Endothelial cell of umbilical vein (primary cell): ENCODE measurements at regions not wholly inside any gene's neighbourhood (a gene's known extent, or its start where the extent isn't known, plus 50 kb on each side); places are given as distances from the start of the nearest gene placed in this dataset.

Experiments used
- BruUV-seq: library from RNA; stranded (reverse); fragments of 400-500 nt; replicated peaks from 2 replicates; lab custom pipeline; 2021; lab: Mats Ljungman, UMichigan
- CTCF ChIA-PET: fragments of 300-600, 350-600 bp; sonication (Branson Sonifier 250); formaldehyde crosslinking; loops from one replicate; lab custom pipeline; 2021; ENCODE audit warnings: antibody characterized with exemption, inconsistent platforms; lab: Charles Lee
- POLR2A ChIA-PET: fragments of 300-600, 350-600 bp; sonication (Branson Sonifier 250); formaldehyde crosslinking; loops from one replicate; lab custom pipeline; 2021; ENCODE audit warnings: antibody characterized with exemption, inconsistent platforms; lab: Charles Lee
- DNase-seq: peaks from one replicate; pipeline ENCODE4 v3.0.0-alpha.2; 2011; ENCODE audit warnings: low read depth, low spot score
- FAIRE-seq: peaks from 2 replicates; lab custom pipeline; 2011; peaks lifted over from hg19 to GRCh38; lab: Jason Lieb, UNC
- H2AFZ ChIP-seq: 2 replicates; pipeline ENCODE4 v1.6.0; 2012; ENCODE audit warnings: low read depth, low read length, control low read depth, inconsistent platforms
- H3K27ac ChIP-seq: 2 replicates; pipeline ENCODE4 v1.5.1; 2011; ENCODE audit warnings: low read depth, mild to moderate bottlenecking, control low read depth, low read length, moderate library complexity; ENCODE audit not compliant: insufficient read depth
- H3K27me3 ChIP-seq, 2 experiments: 2 replicates each; pipeline versions ENCODE4 v1.6.0 to v1.6.1; 2011; ENCODE audit warnings: low read length in 2 of 2, mixed read lengths in 1 of 2; ENCODE audit not compliant: control insufficient read depth in 2 of 2, insufficient read depth in 2 of 2
- H3K36me3 ChIP-seq, 2 experiments: 2 replicates in 1 of 2; 3 replicates in 1 of 2; pipeline ENCODE4 v1.5.1; 2011; ENCODE audit warnings: low read length in 2 of 2, mild to moderate bottlenecking in 1 of 2, moderate library complexity in 1 of 2; ENCODE audit not compliant: control insufficient read depth in 2 of 2, insufficient read depth in 2 of 2; ENCODE audit errors: extremely low read depth in 1 of 2
- H3K4me1 ChIP-seq: 3 replicates; pipeline ENCODE4 v1.5.1; 2011; ENCODE audit warnings: mild to moderate bottlenecking, low read length; ENCODE audit not compliant: control insufficient read depth, insufficient read depth; ENCODE audit errors: extremely low read depth
- H3K4me2 ChIP-seq: 2 replicates; pipeline ENCODE4 v1.6.1; 2011; ENCODE audit warnings: low read length, control low read depth, mixed read lengths; ENCODE audit not compliant: insufficient read depth
- H3K4me3 ChIP-seq, 3 experiments: fragments of 200-600 bp in 1 of 3; sonication (generic), shearing (Covaris generic) in 1 of 3; replicated peaks in 1 of 3; 2 replicates each; pipeline ENCODE4 v1.5.1; 2011 to 2016; ENCODE audit warnings: control low read depth in 3 of 3, low read length in 3 of 3, mild to moderate bottlenecking in 2 of 3, inconsistent platforms in 1 of 3, low read depth in 1 of 3, moderate library complexity in 1 of 3; ENCODE audit not compliant: insufficient read depth in 1 of 3
- H3K79me2 ChIP-seq: 2 replicates; pipeline ENCODE4 v1.6.0; 2012; ENCODE audit warnings: low read length, inconsistent platforms; ENCODE audit not compliant: control insufficient read depth, insufficient read depth
- H3K9ac ChIP-seq: replicated peaks from 2 replicates; pipeline ENCODE3; 2011; ENCODE audit warnings: low read length, control low read depth; ENCODE audit not compliant: insufficient read depth; ENCODE audit errors: extremely low read depth
- H3K9me1 ChIP-seq: replicated peaks from 3 replicates; pipeline ENCODE4 v1.6.0; 2011; ENCODE audit warnings: mild to moderate bottlenecking, low read length; ENCODE audit not compliant: control insufficient read depth, insufficient read depth; ENCODE audit errors: extremely low read depth
- H3K9me3 ChIP-seq: replicated peaks from 2 replicates; pipeline ENCODE4 v1.5.1; 2012; ENCODE audit warnings: low read length, inconsistent platforms; ENCODE audit not compliant: control insufficient read depth, insufficient read depth
- H4K20me1 ChIP-seq: replicated peaks from 2 replicates; pipeline ENCODE3; 2011; ENCODE audit warnings: mild to moderate bottlenecking, low read length; ENCODE audit not compliant: control insufficient read depth, insufficient read depth; ENCODE audit errors: extremely low read depth
- CTCF ChIP-seq, 2 donors: IDR thresholded peaks; 1 replicate in 1 of 2; 2 replicates in 1 of 2; pipeline ENCODE4 v1.5.1; 2011; ENCODE audit warnings: low read length in 2 of 2, mild to moderate bottlenecking in 2 of 2, moderate library complexity in 2 of 2, control low read depth in 1 of 2, inconsistent platforms in 1 of 2, low read depth in 1 of 2; ENCODE audit not compliant: insufficient read depth in 1 of 2; ENCODE audit errors: extremely low read depth in 1 of 2
- EZH2 ChIP-seq: IDR thresholded peaks from 2 replicates; pipeline ENCODE4 v1.6.1; 2012; ENCODE audit warnings: borderline replicate concordance, low read depth, mild to moderate bottlenecking, moderate library complexity, low read length, inconsistent platforms; ENCODE audit not compliant: severe bottlenecking
- FOS ChIP-seq: IDR thresholded peaks from 2 replicates; pipeline ENCODE4 v1.6.1; 2011; ENCODE audit warnings: mild to moderate bottlenecking, low read length, moderate library complexity, borderline replicate concordance; ENCODE audit not compliant: insufficient read depth
- GATA2 ChIP-seq: IDR thresholded peaks from 2 replicates; pipeline ENCODE4 v1.7.0; 2011; ENCODE audit warnings: low read depth, mild to moderate bottlenecking, moderate library complexity, mixed read lengths, low read length; ENCODE audit not compliant: insufficient read length, insufficient read depth
- JUN ChIP-seq: IDR thresholded peaks from 2 replicates; pipeline ENCODE4 v1.6.1; 2011; ENCODE audit warnings: borderline replicate concordance, low read depth; ENCODE audit not compliant: insufficient read length, insufficient read depth
- MAX ChIP-seq: IDR thresholded peaks from 2 replicates; pipeline ENCODE4 v1.6.1; 2011; ENCODE audit not compliant: insufficient read depth, insufficient read length
- MYC ChIP-seq: IDR thresholded peaks from one replicate; pipeline ENCODE4 v1.6.1; 2011; ENCODE audit warnings: mild to moderate bottlenecking, low read depth, low read length
- POLR2A ChIP-seq: IDR thresholded peaks from 2 replicates; pipeline ENCODE4 v1.6.1; 2012; ENCODE audit warnings: low read depth, mild to moderate bottlenecking, control low read depth, low read length
- POLR2AphosphoS5 ChIP-seq: IDR thresholded peaks from 2 replicates; pipeline ENCODE4 v1.6.1; 2012; ENCODE audit warnings: low read depth, mild to moderate bottlenecking, control low read depth, low read length, moderate library complexity; ENCODE audit not compliant: insufficient read depth
- dilution Hi-C: fragments of 300-500 bp; cut with MboI; formaldehyde crosslinking; loops from one replicate; pipeline ENCODE4 v1.15.0; 2019; ENCODE audit warnings: low sequenced_read_pairs; ENCODE audit not compliant: extremely low pct_ligation_motif_present
- intact Hi-C: fragments of 100-400 bp; cut with micrococcal nuclease; formaldehyde crosslinking; loops from one replicate; pipeline ENCODE4 v1.10.0; 2022

- dilution Hi-C loops: no loop called here
- ChIA-PET CTCF (no interaction called here), POLR2A (no interaction called here)
- H3K4me3 ChIP-seq: no peak overlapping the region
- peaks cover 1% of the 10 kb centered on the region for H3K9me3 ChIP-seq
- no peaks in the 10 kb centered on the region for H3K4me1 ChIP-seq
- no peaks in the 10 kb centered on the region for H4K20me1 ChIP-seq
- intact Hi-C loops: no loop called here
- no peaks in the 10 kb centered on the region for H3K27me3 ChIP-seq
- BruUV-seq: no TSS peak
- H3K4me2 ChIP-seq: no peak overlapping the region
- DNase-seq: no peak
- H3K27ac ChIP-seq: no peak overlapping the region
- TF ChIP-seq POLR2AphosphoS5 (no peak), POLR2A (no peak), EZH2 (no peak), JUN (no peak), FOS (no peak), MYC (no peak), GATA2 (no peak), MAX (no peak), CTCF (IDR thresholded peaks at IDR 0.05; ENCODE audit: extremely low read depth in 1 of 2, insufficient read depth in 1 of 2, low read depth in 1 of 2, low read length in 2 of 2) (no peak)
- no peak overlapping the region for H2AFZ ChIP-seq
- no peak for FAIRE-seq
- no peaks in the 10 kb centered on the region for H3K79me2 ChIP-seq
- H3K36me3 ChIP-seq: no peaks in the 10 kb centered on the region
- no peaks in the 10 kb centered on the region for H3K9me1 ChIP-seq
- H3K9ac ChIP-seq: no peak overlapping the region
Measured at GRCh38 chr2:126543081-126543480, 112.9 kb upstream of the GYPC start.
